IPS DF 4.7 (cell line): ENCODE measurements at regions not wholly inside any gene's neighbourhood (a gene's known extent, or its start where the extent isn't known, plus 50 kb on each side); places are given as distances from the start of the nearest gene placed in this dataset.

ENCODE experiments used
- DNase-seq: peaks from one replicate; pipeline ENCODE4 v3.0.0-alpha.2; 2013; ENCODE audit warnings: low spot score; ENCODE audit errors: extremely low read depth

DNA sequence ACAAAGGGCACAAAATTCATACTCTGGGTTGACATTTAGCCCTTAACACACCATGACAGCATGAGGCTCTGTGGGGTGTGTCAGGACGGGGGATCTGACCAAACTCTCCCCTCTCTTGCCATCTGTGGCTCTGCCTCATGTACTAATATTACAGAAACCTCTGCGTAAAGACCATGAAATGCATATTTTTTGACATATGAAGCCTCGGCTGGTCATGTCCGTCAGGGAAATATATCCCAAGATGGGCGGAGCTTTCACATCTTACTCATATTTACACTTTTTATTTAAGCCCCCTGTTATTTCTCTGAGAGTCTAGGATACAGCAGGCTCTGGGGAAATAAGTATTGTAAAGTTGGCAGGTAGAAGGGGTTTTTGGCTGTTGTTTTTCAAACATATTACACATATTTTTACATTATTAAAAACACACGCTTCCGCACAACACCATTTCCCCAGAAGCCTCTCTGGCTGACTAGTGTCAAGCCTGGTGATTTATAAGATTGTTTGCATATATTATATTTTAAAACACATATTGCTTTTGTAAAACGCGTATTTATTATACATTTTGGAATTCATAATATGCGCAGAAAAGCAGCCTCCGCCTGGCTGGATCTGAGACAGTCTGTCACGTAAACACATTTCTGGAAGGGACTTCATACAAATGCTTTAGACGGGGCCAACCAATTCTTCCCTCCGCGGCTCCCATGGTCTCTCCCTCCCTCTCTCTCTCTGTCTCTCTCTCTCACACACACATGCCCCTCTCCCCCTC lies 237.7 kb upstream of the ZFHX3 start:
- no peak for DNase-seq

DNA sequence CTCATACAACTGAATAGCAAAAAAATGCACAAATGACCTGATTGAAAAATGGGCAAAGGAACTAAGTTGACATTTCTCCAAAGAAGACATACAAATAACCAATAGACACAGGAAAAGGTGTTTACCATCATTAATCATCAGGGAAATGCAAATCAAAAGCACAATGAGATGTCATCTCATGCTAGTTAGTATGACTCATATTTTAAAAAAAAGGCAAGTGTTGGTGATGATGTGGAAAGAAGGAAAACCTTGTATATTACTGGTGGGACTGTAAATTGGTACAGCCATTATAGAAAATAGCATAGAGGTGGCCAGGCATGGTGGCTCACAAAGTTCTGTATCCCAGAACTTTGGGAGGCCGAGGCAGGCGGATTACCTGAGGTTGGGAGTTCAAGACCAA lies 232.5 kb upstream of the ZFHX3 start:
- DNase-seq, result no peak

DNA sequence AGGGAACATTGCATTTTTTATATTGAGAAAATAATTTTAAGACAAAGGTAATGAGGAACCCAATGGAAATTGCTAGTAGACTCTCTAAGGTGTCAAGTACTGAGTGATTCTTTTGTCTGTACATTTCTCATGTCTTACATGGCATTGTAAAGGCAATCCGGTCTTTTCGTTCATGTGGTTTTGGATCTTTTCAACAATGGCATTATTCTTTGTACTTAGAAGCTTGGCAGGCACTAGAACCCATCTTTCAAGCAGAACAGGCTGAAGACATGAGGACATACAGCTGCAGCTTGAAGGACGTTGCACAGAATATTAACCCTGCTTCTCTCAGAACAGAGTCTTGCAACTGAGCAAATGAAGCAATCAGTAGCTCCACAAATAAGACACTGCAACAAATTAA lies 231.5 kb upstream of the ZFHX3 start:
- DNase-seq, result no peak

DNA sequence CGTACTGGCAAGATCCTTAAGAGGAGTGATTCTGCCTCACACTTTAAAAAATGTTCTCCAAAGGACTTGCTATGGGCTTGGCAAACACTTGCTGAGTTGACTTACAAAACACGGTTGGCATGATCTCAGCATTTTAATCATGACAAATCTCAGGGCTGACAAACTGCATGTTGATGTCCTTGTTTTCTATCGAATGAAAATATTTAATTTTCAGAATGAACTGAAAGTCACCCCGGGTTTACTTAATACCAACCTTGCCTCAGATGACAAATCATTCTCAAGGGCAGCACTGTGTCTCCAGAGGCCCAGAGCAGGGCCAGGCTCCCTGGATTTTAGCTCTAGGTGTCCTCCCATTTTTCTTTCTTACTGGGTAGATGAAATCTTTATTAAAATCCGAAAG lies 229.1 kb upstream of the ZFHX3 start:
- DNase-seq, result no peak

DNA sequence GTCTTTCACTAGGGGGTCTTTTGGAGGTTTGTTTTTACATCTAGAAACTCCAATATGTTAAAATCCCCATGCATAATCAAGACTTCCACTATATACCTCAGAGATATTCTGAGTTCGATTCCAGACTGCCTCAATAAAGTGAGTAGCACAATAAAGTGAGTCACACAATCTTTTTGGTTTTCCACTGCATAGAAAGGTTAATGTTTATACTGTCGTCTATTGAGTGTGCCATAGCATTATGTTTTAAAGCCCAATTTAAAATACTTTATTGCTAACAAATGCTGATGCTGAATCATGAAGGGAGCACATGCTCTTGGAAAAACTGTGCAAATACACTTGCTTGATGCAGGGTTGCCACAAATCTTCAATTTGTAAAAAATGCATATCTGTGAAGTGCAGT lies 227.5 kb upstream of the ZFHX3 start:
- DNase-seq, result no peak

DNA sequence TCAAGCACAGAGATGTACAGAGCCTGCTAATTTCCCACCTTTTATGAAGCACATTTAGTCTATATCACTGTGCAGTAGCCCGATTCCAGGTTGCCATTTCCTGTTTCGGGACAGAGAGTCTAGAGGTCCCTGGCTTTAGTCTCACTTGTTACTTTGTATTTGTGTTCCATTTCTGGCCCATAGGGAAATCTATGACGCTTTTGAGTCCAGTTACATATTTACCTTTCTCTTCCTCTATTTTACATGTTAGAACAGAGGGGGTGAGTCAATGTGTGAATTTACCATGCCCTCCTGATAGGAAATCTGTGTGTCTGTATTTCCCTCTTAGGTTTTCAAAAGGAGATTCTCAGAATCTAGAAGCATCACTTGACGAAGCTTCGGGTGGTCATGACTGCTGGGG lies 227.1 kb upstream of the ZFHX3 start:
- no peak for DNase-seq

DNA sequence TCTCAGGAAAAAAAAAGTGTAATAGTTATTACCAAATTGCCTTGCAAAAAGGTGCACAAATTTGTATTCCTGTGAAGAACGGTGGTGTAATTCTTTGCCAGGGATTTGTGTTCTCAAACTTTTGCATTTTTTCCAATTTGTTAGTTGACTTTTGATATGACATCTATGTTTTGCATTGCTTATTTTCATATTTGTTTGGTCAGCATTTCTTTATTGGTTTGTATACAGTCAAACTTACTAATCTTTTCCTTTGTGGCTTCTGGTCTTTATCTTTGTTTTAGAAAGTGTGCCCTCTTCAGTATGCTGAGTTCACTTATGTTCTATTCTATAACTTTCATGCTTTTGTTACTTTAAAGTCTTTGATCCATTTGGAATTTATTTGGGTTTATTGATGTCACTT lies 226.2 kb upstream of the ZFHX3 start:
- DNase-seq, result no peak

DNA sequence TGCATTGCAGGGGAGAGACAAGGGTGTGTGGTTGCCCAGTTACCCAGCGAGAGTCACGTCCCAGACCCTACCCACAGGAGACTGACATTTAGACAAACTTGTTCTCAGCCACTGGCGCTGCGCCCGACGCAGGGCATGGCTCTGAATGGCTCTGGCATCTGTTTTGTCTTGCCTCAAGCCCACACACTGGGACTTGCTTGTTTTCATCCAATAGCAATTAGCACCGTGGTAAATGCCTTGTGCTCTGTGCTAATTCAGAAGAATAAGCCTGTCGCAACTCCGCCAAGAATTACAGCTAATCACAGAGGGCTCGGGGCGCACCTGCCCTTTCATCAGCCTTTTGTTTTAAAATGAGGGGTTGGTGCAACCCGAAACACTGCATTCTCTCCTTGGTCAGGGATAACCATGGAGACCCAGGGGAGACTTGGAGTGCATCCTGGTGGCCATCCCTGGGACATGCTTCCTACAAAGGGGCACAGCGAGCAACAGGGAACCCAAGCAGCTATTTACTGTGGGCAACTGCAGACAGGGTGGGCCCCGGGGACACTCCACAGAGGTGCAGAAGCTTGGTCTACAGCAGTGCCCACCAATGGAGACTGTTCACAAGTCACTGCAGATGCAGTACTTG lies 220.6 kb upstream of the ZFHX3 start:
- no peak for DNase-seq

DNA sequence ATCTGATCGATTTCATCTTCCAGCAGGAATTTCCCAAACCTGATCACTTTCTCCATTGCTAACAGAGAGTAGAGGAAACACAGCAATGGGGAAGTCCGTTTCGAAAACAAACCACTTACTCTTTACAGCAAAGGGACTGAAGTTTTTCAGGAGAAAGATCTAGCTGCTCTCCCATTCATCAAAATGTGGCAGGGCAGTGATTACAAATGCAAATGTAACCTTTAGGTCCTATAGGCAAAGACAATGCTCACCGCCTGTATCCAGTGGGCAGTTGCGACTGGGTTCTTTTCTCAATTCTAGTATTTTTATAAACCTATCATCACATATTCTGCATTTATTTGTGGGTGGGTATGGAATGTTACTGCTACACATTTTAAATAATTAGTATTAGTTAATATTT lies 218.0 kb upstream of the ZFHX3 start:
- no peak for DNase-seq

DNA sequence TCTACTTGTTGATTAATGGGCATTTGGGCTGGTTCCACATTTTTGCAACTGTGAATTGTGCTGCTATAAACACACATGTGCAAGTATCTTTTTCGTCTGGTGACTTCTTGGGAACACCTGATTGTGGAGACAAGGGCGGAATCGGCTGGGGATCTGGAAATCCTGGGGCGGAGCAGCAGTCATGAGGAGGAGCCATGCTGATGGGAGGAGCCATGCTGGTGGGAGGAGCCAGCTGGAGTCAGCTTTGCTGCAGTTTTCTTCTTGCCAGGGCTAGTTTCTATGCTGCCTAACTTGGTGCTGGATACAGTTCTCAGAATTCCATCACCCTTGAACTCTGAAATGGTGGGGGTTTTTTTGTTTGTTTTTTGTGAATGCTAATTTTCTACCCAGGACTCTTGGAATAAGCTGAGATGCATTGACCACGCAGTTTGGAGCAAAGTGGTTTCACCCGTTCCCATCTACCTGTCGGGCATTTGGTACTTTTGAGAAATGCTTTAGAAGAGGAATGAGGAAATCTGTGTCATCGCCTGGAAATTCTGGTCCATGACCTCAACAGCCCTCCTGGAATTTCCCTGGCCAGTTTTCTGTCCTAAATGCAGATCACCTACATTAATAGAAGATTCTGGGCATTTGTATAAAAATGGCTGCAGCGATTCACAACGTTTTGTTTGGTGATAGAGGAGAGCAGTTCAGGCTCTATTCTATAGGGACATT lies 217.4 kb upstream of the ZFHX3 start:
- no peak for DNase-seq

DNA sequence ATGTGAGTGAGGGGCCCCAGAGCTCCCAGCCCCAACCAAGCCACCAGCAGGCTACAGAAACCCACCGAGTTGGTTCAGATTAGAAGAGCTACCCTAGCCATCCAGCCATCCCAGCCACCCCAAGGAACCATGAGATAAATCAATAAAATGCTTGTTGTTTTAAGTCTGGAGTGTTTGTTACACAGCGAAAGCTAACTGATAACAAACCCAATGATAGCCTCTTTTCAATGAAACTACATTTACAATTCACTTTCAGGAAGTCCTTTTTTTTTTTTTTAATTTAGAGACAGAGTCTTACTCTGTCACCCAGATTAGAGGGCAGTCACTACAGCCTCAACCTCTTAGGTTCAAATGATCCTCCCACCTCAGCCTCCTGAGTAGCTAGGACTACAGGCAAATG lies 215.0 kb upstream of the ZFHX3 start:
- DNase-seq, result no peak

DNA sequence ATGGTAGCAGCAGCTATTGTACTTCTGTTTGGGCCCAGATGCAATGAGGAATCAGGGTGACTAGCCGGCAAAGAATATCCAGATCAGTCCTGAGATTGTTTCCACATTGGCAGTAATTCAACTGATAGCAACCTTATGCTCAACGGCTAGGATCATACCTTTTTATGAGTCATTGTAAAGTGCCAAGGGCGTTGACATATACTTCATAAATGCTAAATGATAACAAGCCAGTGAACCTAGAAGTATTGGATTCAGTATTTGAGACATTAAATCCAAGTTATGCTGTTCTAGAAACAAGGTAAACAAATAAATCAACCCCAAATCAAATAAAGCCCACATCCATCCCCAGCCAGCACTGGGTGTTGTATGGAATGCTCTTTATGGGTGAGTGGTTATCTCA lies 207.1 kb upstream of the ZFHX3 start:
- no peak for DNase-seq

DNA sequence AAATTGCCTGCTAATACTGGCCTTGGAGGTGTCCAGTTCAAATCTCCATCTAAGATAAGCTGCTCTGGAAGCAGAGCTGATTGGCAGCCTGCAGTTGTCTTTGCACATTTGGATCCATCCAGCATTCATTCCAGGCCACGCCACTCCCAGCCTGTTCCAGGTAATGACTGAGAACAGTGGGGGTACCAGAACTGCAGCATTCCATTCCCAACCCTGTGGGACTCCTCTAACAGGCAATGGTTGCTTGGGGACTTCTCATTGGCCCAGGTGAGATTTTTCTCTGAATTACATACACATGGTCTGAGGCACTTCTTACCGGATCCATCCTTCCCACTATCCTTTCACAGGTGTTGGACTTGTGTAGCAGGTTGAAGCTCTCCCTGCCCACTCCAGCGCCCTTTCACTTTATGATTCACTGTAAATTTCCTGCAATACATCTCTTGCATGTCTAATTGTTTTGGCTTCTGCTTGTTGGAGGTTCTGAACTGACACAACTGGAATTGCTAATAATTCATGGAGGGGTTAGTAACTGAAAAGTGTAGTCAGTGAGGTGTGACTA lies 206.1 kb upstream of the ZFHX3 start:
- no peak for DNase-seq

DNA sequence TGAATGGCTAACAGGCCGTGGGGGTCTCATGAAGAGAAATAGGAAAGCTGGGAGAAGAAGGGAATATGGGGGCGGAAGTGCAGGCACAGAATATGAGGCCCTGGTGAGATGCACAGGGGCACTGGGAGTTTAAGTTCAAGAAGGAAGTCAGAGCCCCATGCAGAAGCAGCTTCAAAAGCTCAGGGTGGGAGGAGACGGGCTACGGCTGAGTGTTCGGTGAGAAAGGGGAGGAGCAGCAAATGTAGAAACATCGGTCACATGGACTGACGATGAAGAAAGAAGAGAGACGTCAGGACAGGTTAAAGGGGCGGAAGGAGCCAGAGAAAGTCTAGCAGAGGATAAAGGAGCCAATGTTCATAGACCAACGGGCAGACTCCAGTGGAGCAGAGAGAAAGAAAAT lies 204.5 kb upstream of the ZFHX3 start:
- DNase-seq, result no peak

DNA sequence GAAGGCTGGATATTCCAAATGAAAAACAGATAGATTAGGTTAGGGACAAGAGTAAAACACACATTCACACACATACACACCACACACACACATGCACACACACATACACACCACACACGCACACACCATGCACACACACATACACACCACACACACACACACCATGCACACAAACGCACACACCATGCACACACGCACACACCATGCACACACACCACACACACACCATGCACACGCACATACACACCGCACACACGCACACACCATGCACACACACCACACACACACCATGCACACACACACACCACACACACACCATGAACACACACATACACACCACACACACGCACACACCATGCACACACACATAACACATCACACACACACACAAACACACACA lies 203.7 kb upstream of the ZFHX3 start:
- no peak for DNase-seq

DNA sequence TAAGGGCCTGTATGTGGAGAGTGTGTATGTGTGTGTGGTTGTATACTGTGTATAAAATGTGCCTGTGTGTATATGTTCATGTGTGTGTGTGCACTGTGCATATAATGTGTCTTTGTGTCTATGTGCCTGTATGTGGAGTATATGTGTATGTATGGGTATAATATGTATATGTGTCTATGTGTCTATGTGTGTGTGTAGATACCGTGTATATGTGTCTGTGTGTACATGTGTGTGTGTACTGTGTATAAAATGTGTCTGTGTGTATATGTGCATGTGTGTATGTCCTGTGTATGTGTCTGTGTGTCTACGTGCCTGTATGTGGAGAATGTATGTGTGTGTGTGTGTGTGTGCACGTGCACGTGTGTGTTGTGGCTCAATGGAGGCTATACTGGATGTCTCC lies 200.4 kb upstream of the ZFHX3 start:
- no peak for DNase-seq

DNA sequence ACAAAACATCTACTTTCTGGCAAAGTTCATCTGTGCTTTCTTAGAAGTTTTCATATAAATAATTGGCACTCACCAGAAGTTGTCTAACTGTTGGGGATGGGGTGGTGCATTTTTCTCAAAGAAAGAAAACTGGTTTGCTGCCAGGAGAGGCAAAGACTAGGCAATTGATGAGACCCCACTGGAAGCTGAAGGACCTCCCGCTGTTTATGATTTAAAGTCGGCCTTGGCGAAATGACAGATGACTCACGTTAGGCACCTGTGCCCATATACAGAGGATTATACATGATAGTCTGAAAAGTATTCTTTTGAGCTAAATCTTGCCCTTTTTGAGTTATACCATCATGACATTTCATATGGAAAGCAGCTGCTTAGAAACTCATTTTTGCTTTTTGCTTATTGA lies 193.0 kb upstream of the ZFHX3 start:
- no peak for DNase-seq

DNA sequence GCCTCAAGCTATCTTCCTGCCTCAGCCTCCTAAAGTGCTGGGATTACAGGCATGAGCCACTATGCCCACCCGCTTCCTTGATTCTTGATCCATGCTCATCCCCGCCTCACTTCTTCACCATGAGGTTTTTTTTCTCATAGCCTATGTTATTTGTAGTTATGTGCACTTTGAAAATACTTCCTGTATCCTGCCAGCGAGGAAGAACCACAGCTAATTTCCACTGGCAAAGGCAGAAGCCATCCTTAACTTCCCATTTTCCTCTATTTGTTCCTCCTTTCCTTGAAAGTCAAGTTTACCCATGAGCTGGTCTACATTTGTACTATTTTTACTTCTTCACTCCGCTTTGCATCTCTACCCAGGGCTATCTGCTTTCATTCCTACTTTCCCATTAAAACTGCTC lies 189.7 kb upstream of the ZFHX3 start:
- DNase-seq, result no peak

DNA sequence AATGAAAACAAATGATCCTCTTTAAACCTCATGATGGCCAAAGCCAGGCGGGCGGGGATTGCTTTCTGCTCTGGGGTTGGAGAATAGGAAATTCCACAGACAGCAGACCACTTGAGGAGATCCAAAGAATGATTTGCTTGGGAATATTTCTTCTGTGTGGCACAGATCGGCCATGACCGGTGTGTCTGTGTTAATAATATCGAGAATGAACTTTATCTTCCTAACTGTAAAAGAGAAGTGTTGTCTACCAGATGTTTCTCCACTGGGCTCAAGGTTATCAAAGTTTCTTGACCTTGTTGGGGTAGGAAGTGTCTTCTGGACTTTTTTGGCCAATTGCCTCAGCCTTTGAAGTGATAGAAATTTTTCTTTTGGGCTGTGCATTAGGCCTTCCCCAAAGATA lies 186.6 kb upstream of the ZFHX3 start:
- DNase-seq, result no peak

DNA sequence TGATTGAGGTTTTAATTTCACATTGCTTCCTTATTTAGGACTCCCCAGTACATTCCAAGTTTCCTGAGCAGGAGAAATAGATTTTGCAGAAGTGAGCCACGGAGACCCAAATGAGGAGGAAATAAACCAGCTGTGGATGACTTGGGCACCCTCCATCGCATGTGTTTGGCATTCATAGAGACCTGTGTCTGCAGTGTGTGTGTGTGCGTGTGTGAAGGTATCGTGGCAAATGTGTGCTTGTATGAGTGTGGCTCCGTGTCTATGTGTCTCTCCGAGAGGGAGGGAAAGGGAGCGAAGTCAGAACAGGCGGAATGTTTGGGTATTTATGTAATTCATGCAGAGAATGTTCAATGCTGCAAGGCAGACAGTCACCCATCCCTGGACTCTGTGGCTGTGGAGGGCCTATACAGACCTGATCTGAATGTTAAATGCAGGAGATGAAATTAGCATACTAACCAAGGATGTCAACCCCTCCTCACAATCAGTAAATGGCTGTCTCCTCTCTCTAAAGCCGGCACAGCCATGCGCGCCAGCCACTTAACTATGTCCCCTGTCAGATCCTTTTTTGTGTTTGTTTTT lies 186.0 kb upstream of the ZFHX3 start:
- DNase-seq, result no peak

DNA sequence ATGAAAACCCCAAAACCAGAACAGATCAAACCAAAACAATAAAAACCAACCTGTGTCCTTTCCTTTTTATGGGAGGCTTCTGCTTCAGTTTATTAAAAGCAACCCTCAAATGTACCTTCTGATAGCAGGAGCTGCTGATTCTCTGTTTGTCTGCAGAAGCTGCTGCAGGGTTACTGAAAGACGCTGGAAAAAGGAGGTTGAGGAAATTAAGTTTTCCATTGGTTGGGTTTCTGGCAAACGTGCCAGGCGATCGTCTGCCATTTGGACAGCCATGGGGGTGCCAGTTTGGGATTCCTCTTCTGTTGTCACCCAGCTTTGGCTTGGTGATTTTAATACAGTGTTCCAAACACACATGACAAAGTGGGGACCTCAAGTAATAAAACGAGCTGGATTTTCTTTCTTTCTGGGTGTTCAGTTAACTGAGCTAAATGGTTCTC lies 185.4 kb upstream of the ZFHX3 start:
- DNase-seq, result no peak
